ENCODE measurements at regions not wholly inside any gene's neighbourhood (a gene's known extent, or its start where the extent isn't known, plus 50 kb on each side); places are given as distances from the start of the nearest gene placed in this dataset.

DNA sequence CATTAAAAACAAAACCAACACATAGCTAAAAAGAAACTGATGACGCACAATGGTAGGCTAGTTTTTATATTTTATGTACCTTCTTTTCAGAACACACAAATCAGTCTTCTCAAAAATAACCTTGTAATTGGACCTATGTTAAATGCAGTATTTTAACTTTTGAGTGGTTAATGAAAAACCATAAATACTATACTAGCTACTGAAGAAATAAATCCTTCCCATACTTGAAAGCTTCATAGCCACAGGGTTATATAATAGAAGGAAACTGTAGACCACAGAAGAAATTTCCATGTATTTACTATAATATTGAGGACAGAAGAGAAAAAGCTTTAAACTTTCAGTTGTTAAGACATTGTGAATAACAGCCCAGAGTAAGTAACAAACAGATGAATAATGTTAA is 1094.3 kb upstream of the SLC10A2 start:
- TF ChIP-seq, protein P1, sequence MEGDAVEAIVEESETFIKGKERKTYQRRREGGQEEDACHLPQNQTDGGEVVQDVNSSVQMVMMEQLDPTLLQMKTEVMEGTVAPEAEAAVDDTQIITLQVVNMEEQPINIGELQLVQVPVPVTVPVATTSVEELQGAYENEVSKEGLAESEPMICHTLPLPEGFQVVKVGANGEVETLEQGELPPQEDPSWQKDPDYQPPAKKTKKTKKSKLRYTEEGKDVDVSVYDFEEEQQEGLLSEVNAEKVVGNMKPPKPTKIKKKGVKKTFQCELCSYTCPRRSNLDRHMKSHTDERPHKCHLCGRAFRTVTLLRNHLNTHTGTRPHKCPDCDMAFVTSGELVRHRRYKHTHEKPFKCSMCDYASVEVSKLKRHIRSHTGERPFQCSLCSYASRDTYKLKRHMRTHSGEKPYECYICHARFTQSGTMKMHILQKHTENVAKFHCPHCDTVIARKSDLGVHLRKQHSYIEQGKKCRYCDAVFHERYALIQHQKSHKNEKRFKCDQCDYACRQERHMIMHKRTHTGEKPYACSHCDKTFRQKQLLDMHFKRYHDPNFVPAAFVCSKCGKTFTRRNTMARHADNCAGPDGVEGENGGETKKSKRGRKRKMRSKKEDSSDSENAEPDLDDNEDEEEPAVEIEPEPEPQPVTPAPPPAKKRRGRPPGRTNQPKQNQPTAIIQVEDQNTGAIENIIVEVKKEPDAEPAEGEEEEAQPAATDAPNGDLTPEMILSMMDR (IDR thresholded peaks at IDR 0.05): no peak

GRCh38 chr13:104143760-104144416 is 1077.7 kb upstream of the SLC10A2 start:
- TF ChIP-seq, protein P1 (IDR thresholded peaks at IDR 0.05): no peak

GRCh38 chr13:104140552-104140951 is 1074.3 kb upstream of the SLC10A2 start:
- TF ChIP-seq, protein P1 (IDR thresholded peaks at IDR 0.05): no peak

GRCh38 chr13:104137416-104137815 is 1071.2 kb upstream of the SLC10A2 start:
- TF ChIP-seq, protein P1 (IDR thresholded peaks at IDR 0.05): no peak

DNA sequence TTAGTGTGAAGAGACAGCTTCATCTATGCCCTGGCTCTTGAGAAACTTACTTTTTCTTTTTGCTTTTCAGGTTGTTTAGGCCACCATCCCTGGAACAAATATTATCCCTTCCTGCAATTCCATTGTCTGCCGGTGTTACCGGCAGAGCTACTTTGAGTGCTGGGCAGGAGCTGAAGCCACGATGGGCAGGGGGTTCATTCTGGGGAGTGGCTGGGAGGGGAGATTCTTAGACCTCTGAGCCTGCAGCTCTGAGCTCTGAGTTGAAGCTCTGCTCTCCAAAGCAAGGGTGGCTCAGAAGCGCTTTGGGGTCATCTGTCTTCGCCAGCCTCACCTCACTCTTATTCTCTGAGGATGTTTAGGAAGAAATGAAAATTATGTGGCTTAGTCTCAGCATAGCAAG is 1066.6 kb upstream of the SLC10A2 start:
- TF ChIP-seq, protein P1 (IDR thresholded peaks at IDR 0.05): no peak

DNA sequence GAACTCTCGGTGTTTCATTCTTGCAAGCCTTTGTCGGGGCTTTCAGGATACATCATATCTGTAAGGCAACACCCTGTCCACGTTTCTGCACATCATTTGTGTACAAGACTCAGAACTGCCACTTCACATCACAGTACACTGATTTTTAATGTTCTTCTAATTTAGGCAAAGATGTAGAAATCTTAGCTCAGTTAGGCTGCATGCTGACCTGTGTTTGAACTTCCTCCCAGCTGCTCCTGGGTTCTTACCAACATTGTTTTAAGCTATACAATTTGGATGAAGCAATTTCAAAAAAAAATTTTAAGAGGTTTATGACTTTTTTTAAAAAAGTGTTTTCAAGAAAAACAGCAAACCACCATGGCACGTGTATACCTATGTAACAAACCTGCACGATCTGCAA is 1047.9 kb upstream of the SLC10A2 start:
- TF ChIP-seq, protein P1 (IDR thresholded peaks at IDR 0.05): no peak

DNA sequence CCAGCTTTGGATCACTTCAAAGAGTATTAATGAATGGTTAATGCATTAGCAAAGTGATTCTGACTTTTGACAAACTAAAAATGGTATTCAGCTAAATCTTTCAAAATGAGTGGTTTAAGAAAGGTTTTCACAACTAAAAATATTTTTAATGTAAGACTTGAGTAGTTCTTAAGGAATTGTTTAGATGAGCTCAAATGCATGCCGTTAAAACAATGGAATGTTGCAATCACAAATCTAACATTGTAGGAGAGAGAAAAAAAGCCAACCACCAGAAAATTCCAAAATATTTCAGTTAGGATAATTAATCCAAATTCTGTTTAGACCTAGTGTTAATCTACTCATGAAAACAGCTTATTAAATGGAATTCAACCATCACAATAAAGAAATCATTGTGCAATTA is 1044.8 kb upstream of the SLC10A2 start:
- TF ChIP-seq, protein P1 (IDR thresholded peaks at IDR 0.05): no peak
